22Rv1 (cell line): ENCODE measurements at regions not wholly inside any gene's neighbourhood (a gene's known extent, or its start where the extent isn't known, plus 50 kb on each side); places are given as distances from the start of the nearest gene placed in this dataset.

Source experiments
- H3K27ac ChIP-seq: fragments of 450-650 bp; 2 replicates; pipeline ENCODE4 v1.5.1; 2017
- ZFX ChIP-seq: fragments of 450-650 bp; IDR thresholded peaks from 2 replicates; pipeline ENCODE4 v1.6.1; 2017; ENCODE audit warnings: antibody characterized with exemption, borderline replicate concordance
- TF ChIP-seq, protein P1 (sequence below): fragments of 450-650 bp; IDR thresholded peaks from 2 replicates; pipeline ENCODE4 v1.5.1; 2017; ENCODE audit warnings: mild to moderate bottlenecking

DNA sequence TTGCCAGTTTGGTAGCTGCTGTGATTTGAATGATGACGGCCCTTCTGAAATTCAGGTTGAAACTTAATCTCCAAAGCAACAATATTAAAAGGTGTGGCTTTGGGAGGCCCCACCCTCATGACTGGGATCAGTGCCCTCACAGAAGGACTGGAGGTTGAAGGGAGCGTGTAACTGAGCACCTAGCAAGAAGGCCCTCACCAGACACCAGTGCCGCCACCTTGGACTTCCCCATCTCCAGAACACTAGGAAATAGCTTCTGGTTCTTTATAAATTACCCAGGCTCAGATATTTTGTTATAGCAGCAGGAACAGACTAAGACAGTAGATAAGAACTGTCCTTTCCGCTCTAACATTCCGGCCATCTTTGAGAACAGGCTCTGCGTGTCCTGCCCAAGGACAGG, 243.1 kb downstream of the DLL1 start:
- TF ChIP-seq, protein P1, sequence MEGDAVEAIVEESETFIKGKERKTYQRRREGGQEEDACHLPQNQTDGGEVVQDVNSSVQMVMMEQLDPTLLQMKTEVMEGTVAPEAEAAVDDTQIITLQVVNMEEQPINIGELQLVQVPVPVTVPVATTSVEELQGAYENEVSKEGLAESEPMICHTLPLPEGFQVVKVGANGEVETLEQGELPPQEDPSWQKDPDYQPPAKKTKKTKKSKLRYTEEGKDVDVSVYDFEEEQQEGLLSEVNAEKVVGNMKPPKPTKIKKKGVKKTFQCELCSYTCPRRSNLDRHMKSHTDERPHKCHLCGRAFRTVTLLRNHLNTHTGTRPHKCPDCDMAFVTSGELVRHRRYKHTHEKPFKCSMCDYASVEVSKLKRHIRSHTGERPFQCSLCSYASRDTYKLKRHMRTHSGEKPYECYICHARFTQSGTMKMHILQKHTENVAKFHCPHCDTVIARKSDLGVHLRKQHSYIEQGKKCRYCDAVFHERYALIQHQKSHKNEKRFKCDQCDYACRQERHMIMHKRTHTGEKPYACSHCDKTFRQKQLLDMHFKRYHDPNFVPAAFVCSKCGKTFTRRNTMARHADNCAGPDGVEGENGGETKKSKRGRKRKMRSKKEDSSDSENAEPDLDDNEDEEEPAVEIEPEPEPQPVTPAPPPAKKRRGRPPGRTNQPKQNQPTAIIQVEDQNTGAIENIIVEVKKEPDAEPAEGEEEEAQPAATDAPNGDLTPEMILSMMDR = no peak
- no peak for TF ChIP-seq ZFX
- H3K27ac ChIP-seq = no peak overlapping the region

GRCh38 chr6:170046791-170047626, 243.9 kb downstream of the DLL1 start:
- H3K27ac ChIP-seq = no peak overlapping the region
- no peak for TF ChIP-seq ZFX
- TF ChIP-seq, protein P1 = no peak

DNA sequence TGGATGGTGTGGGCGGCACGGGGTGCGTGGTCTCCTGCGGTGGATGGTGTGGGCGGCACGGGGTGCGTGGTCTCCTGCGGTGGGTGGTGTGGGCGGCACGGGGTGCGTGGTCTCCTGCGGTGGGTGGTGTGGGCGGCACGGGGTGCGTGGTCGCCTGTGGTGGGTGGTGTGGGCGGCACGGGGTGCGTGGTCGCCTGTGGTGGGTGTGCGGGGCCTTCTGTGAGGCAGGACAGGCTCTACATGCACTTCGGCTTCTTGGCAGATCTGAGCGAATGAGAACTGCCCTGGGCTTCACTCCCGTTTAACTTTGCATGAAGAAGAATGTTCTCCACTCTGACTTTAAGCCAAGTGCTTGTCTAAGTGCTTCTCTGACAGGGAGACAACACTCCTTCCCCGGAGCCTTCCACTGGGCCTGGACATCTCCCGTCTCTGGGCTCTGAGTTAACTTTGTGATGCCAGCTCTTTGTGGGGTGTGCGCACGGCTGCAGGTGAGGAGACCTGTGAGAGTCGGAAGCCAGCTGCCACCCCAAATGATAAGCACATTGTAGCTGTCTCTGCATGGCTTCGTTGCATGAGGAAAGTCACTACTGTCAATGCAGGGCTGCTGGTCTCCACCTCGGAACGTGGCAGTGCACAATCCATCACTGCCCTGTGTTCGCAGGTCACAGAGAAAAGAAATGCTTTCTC, 244.8 kb downstream of the DLL1 start:
- H3K27ac ChIP-seq = no peak overlapping the region

DNA sequence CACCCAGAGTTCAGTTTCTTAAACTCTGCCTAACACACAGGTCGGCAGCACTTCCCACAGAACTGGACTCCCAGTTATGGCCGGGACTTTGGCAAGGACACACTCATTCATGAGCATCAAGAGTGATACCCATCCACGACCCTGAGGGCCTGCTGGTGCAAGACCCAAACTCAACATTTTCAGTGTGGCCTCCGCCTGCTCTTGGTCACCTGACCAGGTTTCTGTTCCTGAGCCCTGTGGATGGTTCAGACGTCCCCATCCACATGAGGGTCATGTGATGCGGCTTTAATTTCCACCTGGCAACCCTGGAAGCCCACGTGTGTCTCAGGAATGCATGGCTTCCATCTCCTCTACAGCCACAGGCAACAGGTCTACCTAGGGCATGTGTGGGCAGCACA, 245.3 kb downstream of the DLL1 start:
- TF ChIP-seq, protein P1 = no peak
- no peak for TF ChIP-seq ZFX
- H3K27ac ChIP-seq = no peak overlapping the region

More for the DNA sequence above, 244.8 kb downstream of the DLL1 start:
- TF ChIP-seq, protein P1 = no peak
- no peak for TF ChIP-seq ZFX

GRCh38 chr6:170044836-170045562, 245.9 kb downstream of the DLL1 start:
- TF ChIP-seq ZFX = no peak
- TF ChIP-seq, protein P1 = no peak

GRCh38 chr6:170043881-170044790, 246.7 kb downstream of the DLL1 start:
- no peak for TF ChIP-seq ZFX
- TF ChIP-seq, protein P1 = no peak
- no peak overlapping the region for H3K27ac ChIP-seq

More at GRCh38 chr6:170044836-170045562, 245.9 kb downstream of the DLL1 start:
- no peak overlapping the region for H3K27ac ChIP-seq
